PFSK-1 (cell line): ENCODE measurements at regions not wholly inside any gene's neighbourhood (a gene's known extent, or its start where the extent isn't known, plus 50 kb on each side); places are given as distances from the start of the nearest gene placed in this dataset.

Experiments
- FOXP2 ChIP-seq: optimal IDR thresholded peaks from 2 replicates; pipeline ENCODE3; 2011; ENCODE audit warnings: borderline replicate concordance, control low read depth, inconsistent platforms; ENCODE audit not compliant: insufficient read depth; ENCODE audit errors: extremely low read length, extremely low read depth
- POLR2AphosphoS5 ChIP-seq: IDR thresholded peaks from 2 replicates; pipeline ENCODE4 v1.6.1; 2012; ENCODE audit warnings: low read depth, mild to moderate bottlenecking, control low read depth, low read length, moderate library complexity
- SIN3A ChIP-seq: IDR thresholded peaks from 2 replicates; pipeline ENCODE4 v1.6.1; 2012; ENCODE audit warnings: mild to moderate bottlenecking, low read length, moderate library complexity, borderline replicate concordance; ENCODE audit not compliant: insufficient read depth
- TAF1 ChIP-seq: IDR thresholded peaks from 2 replicates; pipeline ENCODE4 v1.6.1; 2012; ENCODE audit warnings: low read length, control low read depth, borderline replicate concordance; ENCODE audit not compliant: insufficient read depth
- TF ChIP-seq, protein P1 (sequence below), 2 experiments: IDR thresholded peaks; 2 replicates each; pipeline versions ENCODE4 v1.6.1 to v1.8.0; 2011 to 2012; ENCODE audit warnings: low read depth in 2 of 2, low read length in 2 of 2, control low read depth in 1 of 2, inconsistent platforms in 1 of 2, mild to moderate bottlenecking in 1 of 2, moderate library complexity in 1 of 2; ENCODE audit not compliant: insufficient read depth in 1 of 2

DNA sequence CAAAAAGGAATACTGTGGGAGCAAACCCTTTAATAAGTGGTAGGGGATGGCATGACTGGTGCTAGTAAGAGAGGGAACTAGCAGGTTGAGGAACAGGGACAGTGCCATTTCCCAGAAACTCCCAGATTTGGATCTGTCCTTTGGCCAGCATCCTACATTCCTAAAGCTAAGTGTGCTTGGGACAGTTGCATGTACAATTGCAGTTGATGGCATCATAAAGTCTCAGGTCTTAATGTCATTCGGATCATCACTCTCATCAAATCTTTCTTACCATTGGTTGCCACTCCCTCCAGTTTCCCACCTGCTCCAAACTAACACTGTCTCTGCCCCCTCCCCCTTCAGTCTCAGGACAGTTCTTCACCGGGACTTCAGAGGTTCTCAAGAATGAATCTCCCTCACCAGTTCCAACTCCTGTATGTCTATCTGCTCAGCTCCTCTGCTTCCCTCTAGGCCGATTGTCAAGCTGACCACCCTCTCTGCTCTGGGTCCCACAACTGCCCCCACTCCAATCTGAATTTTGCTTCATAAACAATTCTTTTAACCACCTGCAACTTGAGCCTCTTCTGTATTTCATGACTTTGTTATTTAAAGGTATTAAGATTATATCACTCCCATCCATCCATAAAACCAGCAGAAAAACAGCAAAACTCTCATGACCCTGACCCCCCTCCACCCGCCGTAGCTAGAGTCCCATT lies 260.8 kb downstream of the CGGBP1 start:
- TF ChIP-seq POLR2AphosphoS5 (no peak), TAF1 (no peak), FOXP2 (no peak), SIN3A (no peak)
- TF ChIP-seq, protein P1, sequence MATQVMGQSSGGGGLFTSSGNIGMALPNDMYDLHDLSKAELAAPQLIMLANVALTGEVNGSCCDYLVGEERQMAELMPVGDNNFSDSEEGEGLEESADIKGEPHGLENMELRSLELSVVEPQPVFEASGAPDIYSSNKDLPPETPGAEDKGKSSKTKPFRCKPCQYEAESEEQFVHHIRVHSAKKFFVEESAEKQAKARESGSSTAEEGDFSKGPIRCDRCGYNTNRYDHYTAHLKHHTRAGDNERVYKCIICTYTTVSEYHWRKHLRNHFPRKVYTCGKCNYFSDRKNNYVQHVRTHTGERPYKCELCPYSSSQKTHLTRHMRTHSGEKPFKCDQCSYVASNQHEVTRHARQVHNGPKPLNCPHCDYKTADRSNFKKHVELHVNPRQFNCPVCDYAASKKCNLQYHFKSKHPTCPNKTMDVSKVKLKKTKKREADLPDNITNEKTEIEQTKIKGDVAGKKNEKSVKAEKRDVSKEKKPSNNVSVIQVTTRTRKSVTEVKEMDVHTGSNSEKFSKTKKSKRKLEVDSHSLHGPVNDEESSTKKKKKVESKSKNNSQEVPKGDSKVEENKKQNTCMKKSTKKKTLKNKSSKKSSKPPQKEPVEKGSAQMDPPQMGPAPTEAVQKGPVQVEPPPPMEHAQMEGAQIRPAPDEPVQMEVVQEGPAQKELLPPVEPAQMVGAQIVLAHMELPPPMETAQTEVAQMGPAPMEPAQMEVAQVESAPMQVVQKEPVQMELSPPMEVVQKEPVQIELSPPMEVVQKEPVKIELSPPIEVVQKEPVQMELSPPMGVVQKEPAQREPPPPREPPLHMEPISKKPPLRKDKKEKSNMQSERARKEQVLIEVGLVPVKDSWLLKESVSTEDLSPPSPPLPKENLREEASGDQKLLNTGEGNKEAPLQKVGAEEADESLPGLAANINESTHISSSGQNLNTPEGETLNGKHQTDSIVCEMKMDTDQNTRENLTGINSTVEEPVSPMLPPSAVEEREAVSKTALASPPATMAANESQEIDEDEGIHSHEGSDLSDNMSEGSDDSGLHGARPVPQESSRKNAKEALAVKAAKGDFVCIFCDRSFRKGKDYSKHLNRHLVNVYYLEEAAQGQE (IDR thresholded peaks at IDR 0.05; ENCODE audit: insufficient read depth in 1 of 2, low read depth in 2 of 2, low read length in 2 of 2) = no peak

DNA sequence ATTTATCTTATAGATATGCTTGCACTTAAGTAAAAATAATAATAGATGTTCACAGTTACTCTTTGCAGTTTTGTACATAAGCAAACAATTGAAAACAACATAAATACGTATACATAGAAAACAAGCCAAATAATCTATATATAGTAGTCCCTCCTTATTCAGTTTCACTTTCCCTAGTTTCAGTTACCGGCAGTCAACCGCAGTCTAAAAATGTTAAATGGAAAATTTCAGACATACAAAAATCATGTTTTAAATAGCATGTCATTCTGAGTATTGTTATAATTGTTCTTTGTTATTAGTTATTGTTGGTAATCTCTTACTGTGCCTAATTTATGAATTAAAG lies 262.0 kb downstream of the CGGBP1 start:
- TF ChIP-seq, protein P1 (IDR thresholded peaks at IDR 0.05; ENCODE audit: insufficient read depth in 1 of 2, low read depth in 2 of 2, low read length in 2 of 2) = no peak
- TF ChIP-seq SIN3A (no peak), POLR2AphosphoS5 (no peak), TAF1 (no peak), FOXP2 (no peak)

DNA sequence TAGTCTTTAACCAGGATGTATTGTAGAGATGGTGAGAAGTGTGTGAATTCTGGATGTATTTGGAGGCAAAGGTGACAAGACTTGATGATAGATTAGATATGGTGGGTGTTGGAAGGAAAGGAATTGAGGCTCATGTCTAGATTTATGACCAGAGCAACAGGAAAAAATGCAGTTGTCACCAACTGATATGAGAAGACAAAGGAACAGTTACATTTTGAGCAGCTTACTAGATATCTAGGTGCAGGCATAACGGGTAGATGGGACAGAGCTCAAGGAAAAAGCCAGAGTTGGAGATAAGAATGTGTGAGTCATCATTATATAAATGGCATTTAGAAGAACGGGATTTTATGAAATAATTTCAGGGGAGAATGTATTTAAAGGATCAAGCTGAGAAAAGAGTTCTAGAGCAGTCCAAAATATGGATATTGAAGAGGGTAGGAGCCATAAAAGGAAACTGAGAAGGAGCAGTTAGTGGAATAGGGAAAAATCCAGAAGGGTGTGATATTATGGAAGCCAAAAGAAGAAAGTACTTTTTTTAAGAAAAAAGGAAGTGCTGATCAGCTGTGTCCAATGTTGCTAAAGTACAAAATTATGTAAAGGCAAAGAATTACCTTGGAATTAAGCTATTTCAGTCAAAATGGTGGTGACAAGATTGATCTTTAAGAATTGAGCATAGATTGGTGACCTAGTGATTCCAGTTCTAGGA lies 262.5 kb downstream of the CGGBP1 start:
- TF ChIP-seq POLR2AphosphoS5 = no peak
- TF ChIP-seq FOXP2 = no peak
- TF ChIP-seq, protein P1 (IDR thresholded peaks at IDR 0.05; ENCODE audit: insufficient read depth in 1 of 2, low read depth in 2 of 2, low read length in 2 of 2) = no peak
- TF ChIP-seq SIN3A = no peak
- no peak for TF ChIP-seq TAF1

DNA sequence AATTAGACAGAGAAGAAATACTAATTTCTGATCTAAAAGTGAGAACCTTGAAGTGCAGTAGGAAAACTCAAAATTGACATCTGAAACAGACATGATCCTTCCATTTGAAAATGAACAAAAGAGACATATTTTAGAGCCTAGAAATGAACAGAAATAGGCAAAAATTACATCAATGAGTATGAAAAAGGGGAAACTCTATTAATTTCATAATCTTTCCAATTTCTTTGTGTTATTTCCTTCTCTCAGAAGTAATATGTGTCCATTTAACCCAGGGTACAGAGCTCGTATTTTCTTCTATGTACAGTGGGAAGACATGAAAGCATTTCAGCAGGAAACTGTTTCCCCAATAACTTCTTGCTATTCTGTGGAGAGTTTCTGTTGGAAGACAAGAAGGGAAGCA lies 263.1 kb downstream of the CGGBP1 start:
- TF ChIP-seq, protein P1 (IDR thresholded peaks at IDR 0.05; ENCODE audit: insufficient read depth in 1 of 2, low read depth in 2 of 2, low read length in 2 of 2) = no peak
- TF ChIP-seq POLR2AphosphoS5 (no peak), SIN3A (no peak), TAF1 (no peak), FOXP2 (no peak)

DNA sequence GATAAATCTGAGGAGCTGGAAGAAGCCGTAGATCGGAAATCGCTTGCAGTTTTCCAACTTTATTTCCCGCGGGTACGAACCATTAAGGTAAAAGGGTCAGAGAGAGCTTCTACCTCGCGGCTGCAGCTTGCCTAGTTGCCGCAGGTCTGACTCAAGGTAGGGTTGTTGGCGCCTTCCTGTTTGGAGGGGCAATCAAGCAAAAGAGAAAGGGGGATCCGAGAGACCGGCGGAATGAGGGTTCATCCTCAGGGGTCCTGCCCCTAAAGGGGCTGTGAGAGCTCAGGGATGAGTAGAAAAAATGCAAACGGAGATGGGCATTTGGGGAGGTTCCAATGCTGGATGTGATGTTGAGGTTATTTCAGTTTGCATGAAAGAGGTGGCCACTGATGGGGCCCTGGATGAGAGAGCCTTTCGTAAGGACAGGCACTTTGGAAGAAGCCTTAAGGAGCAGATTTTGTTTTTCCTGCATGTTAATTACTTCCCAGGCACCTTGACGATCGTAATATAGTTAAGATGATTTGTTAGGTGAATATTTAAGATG lies 265.4 kb downstream of the CGGBP1 start:
- TF ChIP-seq FOXP2 (no peak), POLR2AphosphoS5 (no peak), TAF1 (no peak), SIN3A (no peak)
- TF ChIP-seq, protein P1 (IDR thresholded peaks at IDR 0.05; ENCODE audit: insufficient read depth in 1 of 2, low read depth in 2 of 2, low read length in 2 of 2) = no peak
